ACC112 (cell line): ENCODE measurements at regions not wholly inside any gene's neighbourhood (a gene's known extent, or its start where the extent isn't known, plus 50 kb on each side); places are given as distances from the start of the nearest gene placed in this dataset.
"Not testable (repeated sequence)": the region's sequence is repeated elsewhere in the genome, so short reads cannot be mapped to it uniquely, and the experiment has no call there.

Source experiments
- H2AFZ ChIP-seq: fragments of 200-600 bp; sonication (generic); one replicate; pipeline ENCODE4 v1.6.0; 2017; ENCODE audit warnings: antibody characterized with exemption, low read length; ENCODE audit not compliant: unreplicated experiment
- H3K27ac ChIP-seq: fragments of 200-600 bp; sonication (generic); 2 replicates; pipeline ENCODE4 v1.5.1; 2014; ENCODE audit warnings: low read depth, mild to moderate bottlenecking, antibody characterized with exemption, low read length, moderate library complexity
- H3K27me3 ChIP-seq: fragments of 200-600 bp; sonication (generic); 2 replicates; pipeline ENCODE4 v1.6.1; 2014; ENCODE audit warnings: mild to moderate bottlenecking, antibody characterized with exemption, low read length, moderate library complexity, mixed read lengths; ENCODE audit not compliant: insufficient read depth
- H3K36me3 ChIP-seq: fragments of 200-600 bp; sonication (generic); 2 replicates; pipeline ENCODE4 v1.6.1; 2016; ENCODE audit warnings: mild to moderate bottlenecking, antibody characterized with exemption, low read length, moderate library complexity, mixed read lengths; ENCODE audit not compliant: insufficient read depth
- H3K4me1 ChIP-seq: fragments of 200-600 bp; sonication (generic); one replicate; pipeline ENCODE4 v1.6.1; 2016; ENCODE audit warnings: low read length, mixed read lengths; ENCODE audit not compliant: insufficient read depth, unreplicated experiment, control insufficient read depth
- H3K4me3 ChIP-seq: fragments of 200-600 bp; sonication (generic); 2 replicates; pipeline ENCODE4 v1.5.1; 2014; ENCODE audit warnings: mild to moderate bottlenecking, low read depth, low read length
- H3K79me2 ChIP-seq: fragments of 200-600 bp; sonication (generic); one replicate; pipeline ENCODE4 v1.6.0; 2016; ENCODE audit warnings: low read length; ENCODE audit not compliant: control insufficient read depth, unreplicated experiment, insufficient read depth

DNA sequence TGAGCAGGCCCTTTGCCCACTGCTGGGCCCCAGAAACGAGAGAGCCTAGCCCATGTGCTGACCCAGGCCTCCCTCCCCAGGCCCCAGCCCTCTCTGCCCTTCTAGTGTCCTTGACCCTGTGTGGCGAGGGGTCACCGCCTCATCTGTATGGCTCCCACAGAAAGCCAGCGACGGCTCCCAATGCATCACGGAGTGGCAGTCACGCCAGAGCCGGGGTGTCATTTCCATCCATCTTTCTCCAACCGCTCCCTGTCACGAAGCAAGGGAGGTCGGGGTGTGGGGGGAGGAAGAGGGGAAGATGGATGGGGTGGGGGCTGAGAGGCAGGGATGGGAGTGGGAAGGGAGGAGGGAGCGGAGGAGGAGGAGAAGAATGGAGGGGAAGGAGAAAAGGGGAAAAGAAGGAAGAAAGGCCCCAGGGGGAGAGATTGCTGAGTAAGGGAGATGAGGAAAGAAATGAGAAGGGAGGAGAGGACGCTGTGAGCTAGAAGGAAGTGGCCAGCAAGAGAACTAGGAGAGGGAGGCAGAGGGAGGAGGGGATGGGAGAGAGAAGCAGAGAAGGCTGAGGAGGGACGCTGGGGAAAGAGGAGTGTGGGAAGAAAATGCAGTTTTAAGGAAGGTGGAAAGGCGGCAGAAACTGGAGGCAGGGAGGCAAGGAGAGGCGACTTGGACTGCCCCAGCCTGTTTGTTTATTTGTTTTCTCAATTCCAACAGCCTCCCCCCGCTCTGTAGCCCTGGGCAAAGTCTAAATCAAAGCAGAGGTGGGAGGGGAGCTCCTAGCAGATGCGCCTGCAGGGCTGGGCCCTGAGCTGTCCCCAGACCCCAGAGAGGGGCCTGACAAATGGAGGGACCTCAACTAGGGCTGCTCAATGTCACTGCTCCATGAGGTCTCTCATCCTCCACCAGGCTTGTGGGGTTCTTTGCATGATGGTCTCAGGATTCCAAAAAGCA, 75.5 kb upstream of the LHX5 start:
- H2AFZ ChIP-seq = no peak overlapping the region

DNA sequence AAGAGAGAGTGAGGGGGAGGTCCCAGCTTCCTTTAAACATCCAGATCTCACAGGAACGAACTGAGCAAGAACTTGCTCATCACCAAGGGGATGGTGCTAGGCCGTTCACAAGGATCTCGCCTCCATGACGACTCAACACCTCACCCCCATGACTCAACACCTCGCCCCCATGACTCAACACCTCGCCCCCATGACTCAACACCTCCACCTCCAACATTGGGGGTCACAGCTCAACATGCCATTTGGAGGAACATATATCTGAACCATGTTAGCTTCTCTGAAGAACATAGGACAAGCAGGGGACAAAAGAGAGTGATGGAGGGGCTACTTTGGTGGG, 66.0 kb upstream of the LHX5 start:
- Histone ChIP-seq H3K79me2 (no peaks in the 10 kb centered on the region), H3K27me3 (peaks cover 64% of the 10 kb centered on the region), H2AFZ (no peak overlapping the region)

More for the DNA sequence above, 75.5 kb upstream of the LHX5 start:
- H3K4me1 ChIP-seq = no peaks in the 10 kb centered on the region
- H3K36me3 ChIP-seq = no peaks in the 10 kb centered on the region
- H3K27ac ChIP-seq = no peak overlapping the region
- no peak overlapping the region for H3K4me3 ChIP-seq
- no peaks in the 10 kb centered on the region for H3K79me2 ChIP-seq
- peaks cover 76% of the 10 kb centered on the region for H3K27me3 ChIP-seq

DNA sequence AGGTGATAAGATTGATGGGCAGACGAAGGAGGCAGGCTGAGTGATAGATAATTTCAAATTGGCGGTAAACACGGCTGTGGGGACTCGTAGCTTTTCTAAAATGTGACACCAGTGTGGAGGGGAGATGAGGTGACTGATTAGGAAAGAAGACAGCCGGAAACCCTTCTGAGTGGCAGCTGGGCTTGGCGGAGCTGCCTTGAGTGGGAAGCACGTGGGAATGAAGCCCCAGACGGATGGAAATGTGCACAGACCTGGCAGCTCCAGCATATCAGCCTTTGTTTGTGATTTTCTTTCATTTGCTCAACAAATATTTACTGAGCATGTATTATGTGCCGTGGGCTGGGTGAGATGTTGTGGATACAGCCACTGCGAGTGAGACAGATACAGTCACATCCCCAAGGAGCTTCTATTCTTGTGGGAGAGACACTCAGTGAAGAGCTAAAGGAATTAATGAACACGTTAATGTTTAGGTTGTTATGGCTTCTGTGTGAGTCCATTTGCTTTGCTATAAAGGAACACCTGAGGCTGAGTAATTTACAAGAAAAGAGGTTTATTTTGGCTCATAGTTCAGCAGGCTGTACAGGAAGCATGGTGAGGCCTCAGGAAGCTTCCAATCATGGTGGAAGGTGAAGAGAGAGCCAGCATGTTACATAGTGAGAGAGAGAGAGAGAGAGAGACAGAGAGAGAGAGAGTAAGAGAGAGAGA, 65.5 kb upstream of the LHX5 start:
- Histone ChIP-seq H3K27me3 (peaks cover 65% of the 10 kb centered on the region), H3K4me3 (no peak overlapping the region), H3K36me3 (no peaks in the 10 kb centered on the region), H3K27ac (no peak overlapping the region), H3K79me2 (no peaks in the 10 kb centered on the region), H3K4me1 (no peaks in the 10 kb centered on the region), H2AFZ (no peak overlapping the region)

More for the DNA sequence above, 66.0 kb upstream of the LHX5 start:
- H3K36me3 ChIP-seq = no peaks in the 10 kb centered on the region
- no peak overlapping the region for H3K27ac ChIP-seq
- no peaks in the 10 kb centered on the region for H3K4me1 ChIP-seq
- H3K4me3 ChIP-seq = no peak overlapping the region

DNA sequence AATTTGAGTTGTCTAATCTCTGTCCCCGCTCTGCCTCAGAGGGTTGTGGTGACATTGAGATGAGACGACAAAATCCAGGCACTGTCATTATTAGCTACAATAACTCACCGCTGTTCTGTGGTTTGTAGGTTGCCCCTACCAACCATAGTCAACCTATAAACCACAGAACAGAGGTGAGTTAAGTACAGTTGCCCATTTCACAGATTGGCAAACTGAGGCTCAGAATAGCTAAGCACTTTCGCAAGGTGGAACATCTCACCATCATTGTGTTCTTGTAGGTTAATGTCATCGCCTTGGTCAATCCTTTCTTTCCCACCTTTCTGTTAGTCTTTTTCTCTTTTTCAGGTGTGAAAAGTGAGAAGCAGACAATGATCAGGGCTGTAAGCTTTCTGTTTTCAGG, 63.4 kb upstream of the LHX5 start:
- H3K27me3 ChIP-seq = peaks cover 53% of the 10 kb centered on the region

DNA sequence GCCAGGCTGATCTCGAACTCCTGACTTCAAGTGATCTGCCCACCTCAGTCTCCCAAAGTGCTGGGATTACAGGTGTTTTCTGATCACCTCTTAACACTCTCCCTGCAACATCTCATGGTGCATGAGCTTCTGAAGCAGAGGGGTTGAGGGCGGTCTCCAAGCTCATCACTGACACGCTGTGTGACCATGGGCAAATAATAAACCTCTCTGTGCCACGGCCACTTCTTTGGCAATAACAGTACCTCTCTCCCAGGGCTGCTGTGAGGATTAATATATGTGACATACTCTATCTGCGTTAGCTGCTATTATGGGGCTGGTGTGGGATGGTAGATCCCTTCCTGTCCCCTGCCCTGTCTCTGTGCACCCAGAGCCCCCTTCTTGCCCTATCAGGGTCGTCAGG, 62.9 kb upstream of the LHX5 start:
- H3K4me1 ChIP-seq = no peaks in the 10 kb centered on the region
- H3K27ac ChIP-seq = no peak overlapping the region
- H3K4me3 ChIP-seq = no peak overlapping the region
- H3K27me3 ChIP-seq = peaks cover 48% of the 10 kb centered on the region
- no peaks in the 10 kb centered on the region for H3K79me2 ChIP-seq
- no peak overlapping the region for H2AFZ ChIP-seq
- no peaks in the 10 kb centered on the region for H3K36me3 ChIP-seq

More for the DNA sequence above, 63.4 kb upstream of the LHX5 start:
- Histone ChIP-seq H3K36me3 (no peaks in the 10 kb centered on the region), H2AFZ (no peak overlapping the region), H3K4me3 (no peak overlapping the region), H3K27ac (no peak overlapping the region), H3K79me2 (no peaks in the 10 kb centered on the region), H3K4me1 (no peaks in the 10 kb centered on the region)

DNA sequence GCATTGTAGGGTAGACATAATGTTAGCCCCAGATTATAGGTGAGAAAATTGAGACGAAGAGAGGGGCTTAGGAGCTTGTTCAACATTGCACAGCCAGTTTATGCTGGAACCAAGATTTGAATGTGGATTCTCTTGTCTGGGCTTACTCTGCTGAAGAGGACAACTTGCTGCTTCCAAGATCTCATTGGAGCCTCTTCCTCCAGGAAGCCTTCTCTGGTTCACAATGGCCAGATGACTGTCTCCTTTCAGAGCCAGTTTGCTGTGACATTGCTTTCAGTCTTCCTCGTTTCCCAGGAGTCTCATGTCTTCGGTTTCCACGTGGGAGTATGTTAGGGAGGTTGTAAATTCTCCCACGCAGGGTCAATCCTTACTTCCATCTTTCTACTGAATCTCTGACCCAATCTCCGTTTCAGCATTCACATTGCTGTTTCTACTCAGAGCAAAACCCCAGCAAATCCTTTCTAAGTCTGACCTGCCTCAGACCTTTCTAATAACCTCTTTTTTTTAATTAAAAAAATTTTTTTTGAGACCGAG, 62.2 kb upstream of the LHX5 start:
- Histone ChIP-seq H3K4me1 (no peaks in the 10 kb centered on the region), H3K27me3 (peaks cover 50% of the 10 kb centered on the region), H3K4me3 (no peak overlapping the region), H2AFZ (no peak overlapping the region), H3K79me2 (no peaks in the 10 kb centered on the region), H3K27ac (no peak overlapping the region), H3K36me3 (no peaks in the 10 kb centered on the region)

DNA sequence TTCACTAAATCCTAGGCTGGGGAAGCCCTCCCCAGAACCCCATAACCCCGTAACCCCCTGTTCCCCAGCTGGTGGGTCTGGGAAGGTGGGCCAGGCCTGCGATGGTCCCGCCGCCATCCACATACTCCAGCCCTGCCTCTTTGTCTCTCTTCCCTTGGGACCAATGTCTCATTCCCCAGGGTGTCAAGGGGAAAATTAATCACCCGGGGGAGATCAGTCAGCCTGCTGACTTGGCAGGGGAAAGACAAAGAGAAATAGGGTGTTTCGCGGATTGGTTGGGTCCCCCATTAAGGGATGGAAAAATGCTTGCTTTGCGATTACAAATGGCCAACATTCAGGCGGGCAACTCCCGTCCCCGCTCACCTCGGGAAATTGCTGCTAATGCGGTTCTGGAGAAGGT, 60.6 kb upstream of the LHX5 start:
- Histone ChIP-seq H3K27me3 (peaks cover 66% of the 10 kb centered on the region), H3K4me1 (no peaks in the 10 kb centered on the region)

DNA sequence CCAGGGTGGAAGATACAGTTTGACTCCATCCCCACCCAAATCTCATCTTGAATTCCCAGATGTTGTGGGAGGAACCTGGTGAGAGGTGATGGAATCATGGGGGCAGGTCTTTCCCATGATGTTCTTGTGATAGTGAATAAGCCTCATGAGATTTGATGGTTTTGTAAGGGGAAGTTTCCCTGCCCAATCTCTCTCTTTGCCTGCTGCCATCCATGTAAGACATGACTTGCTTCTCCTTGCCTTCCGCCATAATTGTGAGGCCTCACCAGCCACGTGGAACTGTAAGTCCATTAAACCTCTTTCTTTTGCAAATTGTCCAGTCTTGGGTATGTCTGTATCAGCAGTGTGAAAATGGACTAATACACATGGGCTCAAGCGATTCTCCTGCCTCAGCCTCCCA, 59.4 kb upstream of the LHX5 start:
- not testable (repeated sequence) for H3K27ac ChIP-seq, H3K4me1 ChIP-seq, H3K4me3 ChIP-seq, H3K36me3 ChIP-seq, H3K79me2 ChIP-seq, H2AFZ ChIP-seq
- peaks cover 78% of the 10 kb centered on the region for H3K27me3 ChIP-seq

More for the DNA sequence above, 60.6 kb upstream of the LHX5 start:
- Histone ChIP-seq H3K36me3 (no peaks in the 10 kb centered on the region), H3K4me3 (no peak overlapping the region), H3K79me2 (no peaks in the 10 kb centered on the region), H3K27ac (no peak overlapping the region), H2AFZ (no peak overlapping the region)

DNA sequence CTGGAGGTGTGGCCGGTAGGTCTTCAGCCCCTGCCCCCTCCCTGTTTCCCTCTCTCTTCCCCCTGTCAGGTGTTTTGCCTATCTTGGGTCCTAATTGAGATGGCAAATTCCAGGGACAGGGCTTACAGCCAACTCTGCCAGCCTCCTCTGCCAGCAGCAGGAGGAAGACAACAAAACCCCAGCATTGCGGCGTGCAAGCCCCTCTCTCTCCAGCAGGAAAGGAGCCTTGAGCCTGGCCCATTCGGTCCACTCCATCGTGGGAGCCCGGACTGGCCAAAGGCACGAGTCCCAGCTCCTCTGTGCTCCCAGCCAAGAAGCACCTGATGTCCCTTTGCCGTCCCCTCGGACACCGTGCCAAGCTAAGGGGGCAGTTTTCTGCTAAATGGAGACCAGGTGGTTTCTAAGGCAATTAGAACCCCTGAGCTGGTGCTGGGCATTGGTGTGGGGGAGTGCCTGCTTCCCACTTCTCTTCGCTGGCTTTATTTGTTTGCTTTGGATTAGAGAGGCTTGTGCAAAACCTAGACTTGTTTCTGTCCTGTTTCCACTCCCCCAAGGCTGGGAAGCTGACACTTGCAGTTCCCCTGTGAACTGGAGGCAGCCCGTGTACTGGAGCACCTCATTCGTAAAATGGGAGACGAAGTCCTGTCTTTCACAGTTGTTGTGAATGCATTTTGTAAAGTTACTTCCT, 57.1 kb upstream of the LHX5 start:
- Histone ChIP-seq H3K79me2 (no peaks in the 10 kb centered on the region), H3K4me3 (no peak overlapping the region), H3K36me3 (no peaks in the 10 kb centered on the region)

DNA sequence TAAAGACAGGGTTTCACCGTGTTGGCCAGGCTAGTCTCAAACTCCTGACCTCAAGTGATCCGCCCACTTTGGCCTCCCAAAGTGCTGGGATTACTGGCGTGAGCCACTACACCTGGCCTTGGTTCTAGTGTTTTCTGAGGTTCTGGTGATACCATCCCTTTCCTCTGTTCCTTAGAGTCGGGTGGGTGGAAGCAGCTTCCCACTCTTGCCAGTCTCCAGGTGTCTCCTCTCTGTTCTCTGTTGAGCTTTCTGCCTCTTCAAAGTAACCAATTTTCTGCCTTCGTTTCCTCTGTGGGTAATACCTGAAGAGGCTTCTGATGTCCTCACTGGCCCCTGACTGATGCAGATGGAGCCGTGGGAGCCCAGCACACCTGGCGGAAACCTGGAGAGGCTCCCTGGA, 53.4 kb upstream of the LHX5 start:
- Histone ChIP-seq H3K27me3 (peaks cover 91% of the 10 kb centered on the region), H3K79me2 (no peaks in the 10 kb centered on the region), H3K36me3 (no peaks in the 10 kb centered on the region)

More for the DNA sequence above, 57.1 kb upstream of the LHX5 start:
- H3K4me1 ChIP-seq = no peaks in the 10 kb centered on the region
- H2AFZ ChIP-seq = no peak overlapping the region
- H3K27ac ChIP-seq = no peak overlapping the region
- H3K27me3 ChIP-seq = peaks cover 82% of the 10 kb centered on the region

More for the DNA sequence above, 53.4 kb upstream of the LHX5 start:
- Histone ChIP-seq H3K4me1 (no peaks in the 10 kb centered on the region), H3K4me3 (no peak overlapping the region), H3K27ac (no peak overlapping the region), H2AFZ (no peak overlapping the region)
